HL-60 (cell line): ENCODE measurements at regions not wholly inside any gene's neighbourhood (a gene's known extent, or its start where the extent isn't known, plus 50 kb on each side); places are given as distances from the start of the nearest gene placed in this dataset.

Experiments used
- DNase-seq, 2 experiments: peaks; one replicate each; pipeline ENCODE4 v3.0.0-alpha.2; 2010 to 2020; ENCODE audit warnings: low read depth in 1 of 2, low spot score in 1 of 2
- H3K27ac ChIP-seq: fragments of 250-450 bp; sonication (Bioruptor Pico); replicated peaks from 2 replicates; pipeline ENCODE4 v1.5.1; 2020; ENCODE audit warnings: mild to moderate bottlenecking, moderate library complexity
- H3K27me3 ChIP-seq: fragments of 250-450 bp; sonication (Bioruptor Pico); 2 replicates; pipeline ENCODE4 v1.5.1; 2021; ENCODE audit warnings: mild to moderate bottlenecking, moderate library complexity; ENCODE audit not compliant: insufficient read depth, poor library complexity, severe bottlenecking
- H3K4me3 ChIP-seq: replicated peaks from 2 replicates; pipeline ENCODE4 v1.5.1; 2011; ENCODE audit warnings: mild to moderate bottlenecking, control low read depth, low read length; ENCODE audit not compliant: insufficient read depth
- CTCF ChIP-seq: IDR thresholded peaks from one replicate; pipeline ENCODE4 v1.5.1; 2011; ENCODE audit warnings: low read length, control low read depth, inconsistent platforms; ENCODE audit not compliant: insufficient read depth
- GABPA ChIP-seq: IDR thresholded peaks from 2 replicates; pipeline ENCODE4 v1.6.1; 2012; ENCODE audit warnings: low read depth
- POLR2AphosphoS5 ChIP-seq: IDR thresholded peaks from 2 replicates; pipeline ENCODE4 v1.6.1; 2012; ENCODE audit warnings: low read depth
- REST ChIP-seq: IDR thresholded peaks from 2 replicates; pipeline ENCODE4 v1.6.1; 2012; ENCODE audit warnings: low read depth; ENCODE audit not compliant: insufficient replicate concordance
- SPI1 ChIP-seq: IDR thresholded peaks from 2 replicates; pipeline ENCODE4 v1.6.1; 2012; ENCODE audit warnings: low read depth, mild to moderate bottlenecking, borderline replicate concordance

GRCh38 chr17:77741109-77741508 is 217.4 kb upstream of the TNRC6C start:
- DNase-seq = peak in 1 of 2 experiments; percentile 8
- H3K27ac ChIP-seq = no peak overlapping the region
- H3K27me3 ChIP-seq = no peaks in the 10 kb centered on the region
- TF ChIP-seq SPI1 (no peak), POLR2AphosphoS5 (no peak), CTCF (peak; percentile 36), GABPA (no peak), REST (no peak)
- H3K4me3 ChIP-seq = no peak overlapping the region

- DNase-seq = no peak
- H3K27me3 ChIP-seq = no peaks in the 10 kb centered on the region
- H3K4me3 ChIP-seq = no peak overlapping the region
- no peak for TF ChIP-seq GABPA
- no peak overlapping the region for H3K27ac ChIP-seq
Measured at GRCh38 chr17:77742579-77742978, 215.9 kb upstream of the TNRC6C start.

GRCh38 chr17:77744066-77744988 is 214.2 kb upstream of the TNRC6C start:
- H3K4me3 ChIP-seq = no peak overlapping the region
- H3K27me3 ChIP-seq = no peaks in the 10 kb centered on the region
- H3K27ac ChIP-seq = no peak overlapping the region
- TF ChIP-seq REST (no peak), SPI1 (no peak), GABPA (no peak), CTCF (no peak), POLR2AphosphoS5 (no peak)
- no peak for DNase-seq

- DNase-seq = no peak
- Histone ChIP-seq H3K27me3 (no peaks in the 10 kb centered on the region), H3K27ac (no peak overlapping the region), H3K4me3 (no peak overlapping the region)
- TF ChIP-seq GABPA (no peak), REST (no peak), CTCF (no peak), SPI1 (no peak), POLR2AphosphoS5 (no peak)
Measured at GRCh38 chr17:77745702-77746101, 212.8 kb upstream of the TNRC6C start.
